T-helper 17 cell (primary cell): ENCODE measurements at regions not wholly inside any gene's neighbourhood (a gene's known extent, or its start where the extent isn't known, plus 50 kb on each side); places are given as distances from the start of the nearest gene placed in this dataset.

Experiments used
- ATAC-seq: fragments of 150-1000 bp; cut with Tn5 transposase; 2 replicates; pipeline ENCODE4 v1.10.0; 2021; ENCODE audit warnings: mild to moderate bottlenecking, moderate library complexity
- DNase-seq, 3 donors: peaks; one replicate each; pipeline versions ENCODE4 v3.0.0 to v3.0.0-alpha.2; 2020 to 2021
- H3K9me3 ChIP-seq: one replicate; pipeline ENCODE4 v1.7.0; 2013; ENCODE audit warnings: low read length, mild to moderate bottlenecking; ENCODE audit not compliant: control insufficient read depth, poor library complexity, severe bottlenecking
- H3K27ac Mint-ChIP-seq: one replicate; pipeline ENCODE4 v1.8.0; 2022; ENCODE audit warnings: mild to moderate bottlenecking, moderate library complexity, mixed read lengths
- H3K27me3 Mint-ChIP-seq: one replicate; pipeline ENCODE4 v1.8.0; 2022; ENCODE audit warnings: mixed read lengths
- H3K36me3 Mint-ChIP-seq: one replicate; pipeline ENCODE4 v1.8.0; 2022; ENCODE audit warnings: low read depth, mixed read lengths
- H3K4me1 Mint-ChIP-seq: one replicate; pipeline ENCODE4 v1.8.0; 2022; ENCODE audit warnings: mild to moderate bottlenecking, mixed read lengths
- H3K4me3 Mint-ChIP-seq: one replicate; pipeline ENCODE4 v1.8.0; 2022; ENCODE audit warnings: mild to moderate bottlenecking, moderate library complexity, mixed read lengths

GRCh38 chr5:6194906-6195612 lies 183.3 kb downstream of the MED10 start:
- Mint-ChIP-seq H3K27ac (no peak overlapping the region), H3K27me3 (peaks cover 8% of the 10 kb centered on the region), H3K4me1 (no peaks in the 10 kb centered on the region), H3K4me3 (no peak overlapping the region), H3K36me3 (no peaks in the 10 kb centered on the region)
- no peaks in the 10 kb centered on the region for H3K9me3 ChIP-seq
- ATAC-seq (no peak), DNase-seq (no peak)

- no peaks in the 10 kb centered on the region for H3K9me3 ChIP-seq
- Mint-ChIP-seq H3K36me3 (no peaks in the 10 kb centered on the region), H3K27ac (no peak overlapping the region), H3K27me3 (peaks cover 8% of the 10 kb centered on the region), H3K4me3 (no peak overlapping the region), H3K4me1 (no peaks in the 10 kb centered on the region)
- DNase-seq (no peak), ATAC-seq (no peak)
These were observed 184.0 kb downstream of the MED10 start for GRCh38 chr5:6194261-6194875.

GRCh38 chr5:6193310-6193709 lies 185.0 kb downstream of the MED10 start:
- Mint-ChIP-seq H3K4me1 (no peaks in the 10 kb centered on the region), H3K4me3 (no peak overlapping the region), H3K27ac (no peak overlapping the region), H3K27me3 (peaks cover 7% of the 10 kb centered on the region), H3K36me3 (no peaks in the 10 kb centered on the region)
- ATAC-seq (no peak), DNase-seq (no peak)
- H3K9me3 ChIP-seq = no peaks in the 10 kb centered on the region

GRCh38 chr5:6190838-6191237 lies 187.5 kb downstream of the MED10 start:
- H3K27ac Mint-ChIP-seq = no peak overlapping the region
- ATAC-seq (no peak), DNase-seq (no peak)
- H3K36me3 Mint-ChIP-seq = no peaks in the 10 kb centered on the region
- no peaks in the 10 kb centered on the region for H3K4me1 Mint-ChIP-seq
- H3K4me3 Mint-ChIP-seq = no peak overlapping the region
- H3K9me3 ChIP-seq = no peaks in the 10 kb centered on the region
- H3K27me3 Mint-ChIP-seq = peaks cover 5% of the 10 kb centered on the region

- Mint-ChIP-seq H3K36me3 (no peaks in the 10 kb centered on the region), H3K4me3 (no peak overlapping the region), H3K27me3 (peaks cover 5% of the 10 kb centered on the region), H3K27ac (no peak overlapping the region), H3K4me1 (no peaks in the 10 kb centered on the region)
- no peak for DNase-seq
- no peaks in the 10 kb centered on the region for H3K9me3 ChIP-seq
- no peak for ATAC-seq
These were observed 189.4 kb downstream of the MED10 start for GRCh38 chr5:6188976-6189375.

GRCh38 chr5:6188344-6188743 lies 190.0 kb downstream of the MED10 start:
- no peaks in the 10 kb centered on the region for H3K36me3 Mint-ChIP-seq
- no peak for DNase-seq
- H3K4me1 Mint-ChIP-seq = no peaks in the 10 kb centered on the region
- H3K27ac Mint-ChIP-seq = no peak overlapping the region
- H3K27me3 Mint-ChIP-seq = peaks cover 5% of the 10 kb centered on the region
- no peaks in the 10 kb centered on the region for H3K9me3 ChIP-seq
- ATAC-seq = no peak
- no peak overlapping the region for H3K4me3 Mint-ChIP-seq

- no peaks in the 10 kb centered on the region for H3K9me3 ChIP-seq
- Mint-ChIP-seq H3K36me3 (no peaks in the 10 kb centered on the region), H3K27ac (no peak overlapping the region), H3K4me3 (no peak overlapping the region), H3K27me3 (peaks cover 5% of the 10 kb centered on the region), H3K4me1 (no peaks in the 10 kb centered on the region)
- DNase-seq (no peak), ATAC-seq (no peak)
These were observed 190.8 kb downstream of the MED10 start for GRCh38 chr5:6187501-6187900.

GRCh38 chr5:6185574-6185973 lies 192.8 kb downstream of the MED10 start:
- Mint-ChIP-seq H3K27ac (no peak overlapping the region), H3K4me3 (no peak overlapping the region), H3K27me3 (peaks cover 5% of the 10 kb centered on the region), H3K4me1 (no peaks in the 10 kb centered on the region), H3K36me3 (no peaks in the 10 kb centered on the region)
- no peak for ATAC-seq
- no peaks in the 10 kb centered on the region for H3K9me3 ChIP-seq
- no peak for DNase-seq

- H3K36me3 Mint-ChIP-seq = no peaks in the 10 kb centered on the region
- DNase-seq (no peak), ATAC-seq (no peak)
- H3K27me3 Mint-ChIP-seq = peaks cover 5% of the 10 kb centered on the region
- H3K4me3 Mint-ChIP-seq = no peak overlapping the region
- H3K9me3 ChIP-seq = no peaks in the 10 kb centered on the region
- H3K4me1 Mint-ChIP-seq = no peaks in the 10 kb centered on the region
- no peak overlapping the region for H3K27ac Mint-ChIP-seq
These were observed 193.9 kb downstream of the MED10 start for GRCh38 chr5:6184481-6184880.

- H3K9me3 ChIP-seq = no peaks in the 10 kb centered on the region
- ATAC-seq (no peak), DNase-seq (no peak)
- no peak overlapping the region for H3K27ac Mint-ChIP-seq
- H3K27me3 Mint-ChIP-seq = peaks cover 5% of the 10 kb centered on the region
- H3K36me3 Mint-ChIP-seq = no peaks in the 10 kb centered on the region
- no peaks in the 10 kb centered on the region for H3K4me1 Mint-ChIP-seq
- H3K4me3 Mint-ChIP-seq = no peak overlapping the region
These were observed 194.7 kb downstream of the MED10 start for GRCh38 chr5:6183391-6184390.

- H3K9me3 ChIP-seq = no peaks in the 10 kb centered on the region
- H3K4me1 Mint-ChIP-seq = no peaks in the 10 kb centered on the region
- DNase-seq (no peak), ATAC-seq (no peak)
- no peak overlapping the region for H3K4me3 Mint-ChIP-seq
- H3K27ac Mint-ChIP-seq = no peak overlapping the region
- no peaks in the 10 kb centered on the region for H3K36me3 Mint-ChIP-seq
- H3K27me3 Mint-ChIP-seq = no peaks in the 10 kb centered on the region
These were observed 196.0 kb downstream of the MED10 start for GRCh38 chr5:6182271-6182815.

GRCh38 chr5:6181871-6182270 lies 196.5 kb downstream of the MED10 start:
- H3K9me3 ChIP-seq = no peaks in the 10 kb centered on the region
- H3K36me3 Mint-ChIP-seq = no peaks in the 10 kb centered on the region
- ATAC-seq (no peak), DNase-seq (no peak)
- H3K27me3 Mint-ChIP-seq = no peaks in the 10 kb centered on the region
- no peak overlapping the region for H3K27ac Mint-ChIP-seq
- no peak overlapping the region for H3K4me3 Mint-ChIP-seq
- H3K4me1 Mint-ChIP-seq = no peaks in the 10 kb centered on the region

- DNase-seq = no peak
- ATAC-seq = no peak
- no peaks in the 10 kb centered on the region for H3K27me3 Mint-ChIP-seq
- H3K4me3 Mint-ChIP-seq = no peak overlapping the region
- no peaks in the 10 kb centered on the region for H3K4me1 Mint-ChIP-seq
- no peaks in the 10 kb centered on the region for H3K9me3 ChIP-seq
- H3K27ac Mint-ChIP-seq = no peak overlapping the region
- H3K36me3 Mint-ChIP-seq = no peaks in the 10 kb centered on the region
These were observed 197.1 kb downstream of the MED10 start for GRCh38 chr5:6181147-6181729.
